AG10803 (cell line): ENCODE measurements at regions not wholly inside any gene's neighbourhood (a gene's known extent, or its start where the extent isn't known, plus 50 kb on each side); places are given as distances from the start of the nearest gene placed in this dataset.

Source experiments
- DNase-seq: peaks from one replicate; pipeline ENCODE4 v3.0.0; 2010; ENCODE audit warnings: low read depth
- H3K4me3 ChIP-seq: 2 replicates; pipeline ENCODE4 v1.5.1; 2011; ENCODE audit warnings: mild to moderate bottlenecking, low read length, control low read depth
- CTCF ChIP-seq: conservative IDR thresholded peaks from 2 replicates; pipeline ENCODE4 v1.5.1; 2011; ENCODE audit warnings: mild to moderate bottlenecking, low read length, control low read depth, inconsistent platforms

GRCh38 chr14:97841762-97842161, 1044.6 kb downstream of the VRK1 start:
- DNase-seq: no peak
- H3K4me3 ChIP-seq: no peak overlapping the region
- no peak for TF ChIP-seq CTCF

- no peak overlapping the region for H3K4me3 ChIP-seq
- no peak for DNase-seq
- TF ChIP-seq CTCF: no peak
Measured at GRCh38 chr14:97843066-97843465, 1045.9 kb downstream of the VRK1 start.

GRCh38 chr14:97844042-97844441, 1046.9 kb downstream of the VRK1 start:
- no peak overlapping the region for H3K4me3 ChIP-seq
- TF ChIP-seq CTCF: no peak

GRCh38 chr14:97846156-97846555, 1049.0 kb downstream of the VRK1 start:
- no peak for DNase-seq
- no peak overlapping the region for H3K4me3 ChIP-seq
- no peak for TF ChIP-seq CTCF

More at GRCh38 chr14:97844042-97844441, 1046.9 kb downstream of the VRK1 start:
- no peak for DNase-seq

GRCh38 chr14:97848317-97848980, 1051.3 kb downstream of the VRK1 start:
- no peak for TF ChIP-seq CTCF
- no peak for DNase-seq
- no peak overlapping the region for H3K4me3 ChIP-seq

GRCh38 chr14:97850466-97850865, 1053.3 kb downstream of the VRK1 start:
- H3K4me3 ChIP-seq: no peak overlapping the region
- DNase-seq: no peak
- TF ChIP-seq CTCF: no peak

GRCh38 chr14:97850886-97851285, 1053.7 kb downstream of the VRK1 start:
- H3K4me3 ChIP-seq: no peak overlapping the region
- DNase-seq: no peak
- no peak for TF ChIP-seq CTCF
